Sigmoid colon (tissue), 6 donors: ENCODE measurements at regions not wholly inside any gene's neighbourhood (a gene's known extent, or its start where the extent isn't known, plus 50 kb on each side); places are given as distances from the start of the nearest gene placed in this dataset.

Experiments used
- DNase-seq: peaks from one replicate; pipeline ENCODE4 v3.0.0-alpha.2; 2019
- H3K27ac ChIP-seq, 4 donors: fragments of 200-600 bp; sonication (generic); one replicate each; pipeline ENCODE4 v1.5.1; 2016 to 2019; ENCODE audit warnings: mild to moderate bottlenecking in 1 of 4
- H3K27me3 ChIP-seq, 3 donors: fragments of 200-600 bp; sonication (generic); one replicate each; pipeline ENCODE4 v1.5.1; 2019; ENCODE audit warnings: mild to moderate bottlenecking in 1 of 3
- H3K36me3 ChIP-seq, 4 donors: fragments of 200-600 bp; sonication (generic); one replicate each; pipeline ENCODE4 v1.5.1; 2016 to 2019
- H3K4me1 ChIP-seq, 4 donors: fragments of 200-600 bp; sonication (generic); one replicate each; pipeline ENCODE4 v1.5.1; 2017 to 2019
- H3K4me3 ChIP-seq, 4 donors: fragments of 200-600 bp; sonication (generic); one replicate each; pipeline ENCODE4 v1.5.1; 2017 to 2019; ENCODE audit warnings: mild to moderate bottlenecking in 2 of 4, moderate library complexity in 1 of 4
- H3K9me3 ChIP-seq, 4 donors: fragments of 200-600 bp in 3 of 4; sonication (generic) in 3 of 4; one replicate each; pipeline versions ENCODE4 v1.5.1 to v1.6.1; 2013 to 2019
- CTCF ChIP-seq, 4 experiments: fragments of 450-650 bp in 3 of 4; fragments of 200-600 bp in 1 of 4; IDR thresholded peaks; one replicate each; pipeline ENCODE4 v1.5.1; 2016 to 2019; ENCODE audit warnings: antibody characterized with exemption in 4 of 4, mild to moderate bottlenecking in 3 of 4, moderate library complexity in 2 of 4
- EP300 ChIP-seq, 4 donors: sonication (generic); formaldehyde crosslinking; IDR thresholded peaks; one replicate each; pipeline ENCODE4 v1.6.1; 2017; ENCODE audit warnings: antibody characterized with exemption in 4 of 4
- POLR2A ChIP-seq, 2 donors: fragments of 450-650 bp; IDR thresholded peaks; one replicate each; pipeline ENCODE4 v1.6.1; 2016; ENCODE audit warnings: antibody characterized with exemption in 2 of 2, mild to moderate bottlenecking in 2 of 2, moderate library complexity in 2 of 2
- POLR2AphosphoS5 ChIP-seq, 4 donors: sonication (generic); formaldehyde crosslinking; IDR thresholded peaks; one replicate each; pipeline ENCODE4 v1.6.1; 2017; ENCODE audit warnings: antibody characterized with exemption in 4 of 4
- WGBS, 2 donors: extraction: QIAGEN DNeasy Blood & Tissue Kit; methylation state at CpG; one replicate each; pipeline ENCODE4 v1.1.7; 2013; 5-methylcytosine and 5-hydroxymethylcytosine counted together
- intact Hi-C: fragments of 100-400 bp; cut with DNase I; formaldehyde crosslinking; loops from one replicate; pipeline ENCODE4 v1.15.1; 2023
- donor health status: healthy with polysubstance abuse.
- donor health status: healthy.

DNA sequence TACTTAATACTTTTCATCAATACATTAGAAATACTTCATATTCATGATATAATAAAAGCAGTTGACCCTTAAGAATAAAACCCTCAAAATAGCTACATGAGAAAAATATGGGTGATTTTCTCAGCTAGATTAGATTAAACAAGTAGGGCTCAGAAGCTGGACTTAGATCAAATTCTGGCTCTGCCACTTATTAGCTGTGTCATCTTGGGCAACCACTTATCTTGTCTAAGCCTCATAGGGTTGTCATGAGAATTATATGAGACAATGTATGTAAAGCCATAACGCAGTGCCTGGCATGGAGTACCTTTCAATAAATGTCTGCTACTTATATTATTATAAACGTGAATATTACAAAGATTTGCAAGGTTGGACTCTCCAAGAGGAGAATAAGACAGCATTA lies 84.3 kb upstream of the PGRMC2 start:
- H3K36me3 ChIP-seq: no peaks in the 10 kb centered on the region
- H3K27ac ChIP-seq: peak overlapping the region in 2 of 4 donors; percentile 57 to 71
- H3K27me3 ChIP-seq: no peaks in the 10 kb centered on the region
- DNase-seq: no peak
- H3K4me1 ChIP-seq: peaks cover 0 to 13% (median 6%) of the 10 kb centered on the region in 4 donors
- 90% methylated on average over 2 of the region's 2 CpGs for WGBS, 2 donors
- intact Hi-C loops: no loop called here
- H3K9me3 ChIP-seq: no peaks in the 10 kb centered on the region
- H3K4me3 ChIP-seq: no peak overlapping the region
- TF ChIP-seq POLR2A (IDR thresholded peaks at IDR 0.05): no peak
- TF ChIP-seq EP300 (IDR thresholded peaks at IDR 0.05): no peak
- no peak for TF ChIP-seq CTCF (IDR thresholded peaks at IDR 0.05)
- TF ChIP-seq POLR2AphosphoS5 (IDR thresholded peaks at IDR 0.05): no peak

DNA sequence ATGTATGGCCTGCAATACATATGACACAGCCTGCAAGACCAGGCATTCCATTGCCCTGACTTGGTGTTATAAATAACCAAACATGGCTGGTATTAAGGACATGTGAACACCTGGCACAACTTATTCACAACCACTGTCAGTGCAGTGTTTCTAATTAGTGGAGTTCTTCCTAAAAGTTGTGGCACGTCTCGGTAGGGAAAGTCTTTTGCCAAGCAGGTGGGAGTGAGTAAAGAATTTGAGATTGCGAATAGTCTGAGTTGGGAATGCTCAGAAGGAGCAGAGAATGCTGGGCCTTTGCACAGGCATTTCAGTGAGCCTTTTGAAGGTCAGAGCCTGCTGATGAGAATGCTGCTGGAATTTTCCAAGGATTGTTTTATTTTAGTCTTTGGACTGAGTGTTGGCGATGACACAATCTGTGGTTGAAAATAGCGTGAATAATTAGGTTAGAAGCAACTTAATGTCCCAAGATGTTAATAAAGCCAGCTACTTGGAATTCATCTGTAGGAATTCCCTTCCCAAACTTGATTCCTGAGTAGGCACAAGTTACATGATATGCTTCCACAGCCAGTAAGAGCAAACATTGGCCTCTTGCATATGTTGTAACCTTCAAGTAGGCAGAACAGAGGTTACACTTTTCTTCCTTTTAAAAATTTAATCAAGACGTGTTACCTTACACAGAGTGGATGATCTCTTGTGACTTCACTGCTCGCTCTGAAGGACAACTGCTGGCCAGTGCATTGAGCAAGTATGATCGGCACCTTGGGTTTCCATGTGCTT lies 83.6 kb upstream of the PGRMC2 start:
- no peak overlapping the region for H3K4me3 ChIP-seq
- H3K9me3 ChIP-seq: no peaks in the 10 kb centered on the region
- H3K27me3 ChIP-seq: no peaks in the 10 kb centered on the region
- 88 to 92% methylated on average over 8 of the region's 8 CpGs for WGBS, 2 donors
- no peaks in the 10 kb centered on the region for H3K36me3 ChIP-seq
- no peak for DNase-seq
- H3K27ac ChIP-seq: peak overlapping the region in 3 of 4 donors; percentile 42 to 71 (median 57)
- TF ChIP-seq POLR2AphosphoS5 (IDR thresholded peaks at IDR 0.05): no peak
- TF ChIP-seq EP300 (IDR thresholded peaks at IDR 0.05): no peak
- TF ChIP-seq POLR2A (IDR thresholded peaks at IDR 0.05): no peak
- TF ChIP-seq CTCF (IDR thresholded peaks at IDR 0.05): no peak
- peaks cover 0 to 13% (median 6%) of the 10 kb centered on the region in 4 donors for H3K4me1 ChIP-seq
- intact Hi-C loops: no loop called here

- TF ChIP-seq POLR2A (IDR thresholded peaks at IDR 0.05): no peak
- TF ChIP-seq POLR2AphosphoS5 (IDR thresholded peaks at IDR 0.05): no peak
- no peaks in the 10 kb centered on the region for H3K9me3 ChIP-seq
- H3K4me1 ChIP-seq: peaks cover 0 to 9% (median 4%) of the 10 kb centered on the region in 4 donors
- H3K36me3 ChIP-seq: no peaks in the 10 kb centered on the region
- no peak overlapping the region for H3K4me3 ChIP-seq
- intact Hi-C loops: no loop called here
- H3K27ac ChIP-seq: no peak overlapping the region
- DNase-seq: no peak
- 95 to 96% methylated on average over 4 of the region's 4 CpGs for WGBS, 2 donors
- no peaks in the 10 kb centered on the region for H3K27me3 ChIP-seq
Measured at GRCh38 chr4:128366212-128366611, 78.6 kb upstream of the PGRMC2 start.

DNA sequence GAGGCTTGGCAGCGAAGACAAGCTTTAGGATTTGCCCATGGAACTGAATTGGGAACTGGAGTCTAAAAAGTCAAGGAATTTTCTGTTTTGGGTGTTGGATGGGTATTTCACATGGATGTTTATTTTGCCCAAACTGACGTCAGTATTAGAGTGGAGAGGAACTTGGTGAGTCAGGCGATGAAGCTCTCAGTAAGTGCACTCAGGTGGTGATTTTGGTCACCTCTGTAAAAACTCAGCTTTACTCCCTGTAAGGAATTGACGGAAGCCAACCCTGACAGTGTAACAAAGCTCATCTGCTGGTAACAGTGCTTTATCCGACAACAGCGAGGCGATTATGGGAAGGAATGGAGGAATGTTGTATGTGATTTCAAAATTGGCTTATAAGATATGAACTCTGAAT lies 77.0 kb upstream of the PGRMC2 start:
- Histone ChIP-seq H3K36me3 (no peaks in the 10 kb centered on the region), H3K9me3 (no peaks in the 10 kb centered on the region), H3K27ac (no peak overlapping the region), H3K27me3 (no peaks in the 10 kb centered on the region), H3K4me1 (no peaks in the 10 kb centered on the region), H3K4me3 (no peak overlapping the region)
- no peak for DNase-seq
- intact Hi-C loops: no loop called here
- WGBS, 2 donors: 92 to 95% methylated on average over 7 of the region's 7 CpGs
- TF ChIP-seq POLR2A (IDR thresholded peaks at IDR 0.05) (no peak), EP300 (IDR thresholded peaks at IDR 0.05) (no peak), POLR2AphosphoS5 (IDR thresholded peaks at IDR 0.05) (no peak)

DNA sequence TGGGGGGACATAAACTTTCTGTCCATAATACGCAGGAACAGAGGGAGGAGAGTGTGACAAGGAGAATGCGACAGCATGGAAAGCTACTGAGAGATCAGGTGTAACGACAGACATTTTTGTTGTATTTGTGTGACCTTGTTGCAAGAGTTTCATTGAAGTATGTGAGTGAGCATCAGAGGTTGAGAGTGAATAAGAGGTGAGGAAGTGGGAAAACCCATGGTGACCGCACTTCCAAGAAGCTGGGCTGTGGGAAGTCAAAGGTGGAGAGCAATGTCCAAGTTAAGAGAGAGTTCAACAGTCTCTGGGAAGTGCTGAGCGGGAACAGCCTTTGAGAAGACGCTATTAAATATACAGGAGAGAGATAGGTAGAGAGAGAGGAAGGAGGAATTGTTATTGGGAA lies 76.4 kb upstream of the PGRMC2 start:
- Histone ChIP-seq H3K27ac (no peak overlapping the region), H3K4me3 (no peak overlapping the region), H3K9me3 (no peaks in the 10 kb centered on the region), H3K4me1 (no peaks in the 10 kb centered on the region), H3K27me3 (no peaks in the 10 kb centered on the region), H3K36me3 (no peaks in the 10 kb centered on the region)
- TF ChIP-seq EP300 (IDR thresholded peaks at IDR 0.05): no peak
- TF ChIP-seq POLR2AphosphoS5 (IDR thresholded peaks at IDR 0.05): no peak
- no peak for TF ChIP-seq POLR2A (IDR thresholded peaks at IDR 0.05)
- TF ChIP-seq CTCF (IDR thresholded peaks at IDR 0.05): no peak
- intact Hi-C loops: no loop called here
- WGBS, 2 donors: 95 to 97% methylated on average over 6 of the region's 6 CpGs
- no peak for DNase-seq
